ENCODE measurements at regions not wholly inside any gene's neighbourhood (a gene's known extent, or its start where the extent isn't known, plus 50 kb on each side); places are given as distances from the start of the nearest gene placed in this dataset.
A peak's percentile ranks its signal among the peaks of the same experiment; 100 is the strongest.

DNA sequence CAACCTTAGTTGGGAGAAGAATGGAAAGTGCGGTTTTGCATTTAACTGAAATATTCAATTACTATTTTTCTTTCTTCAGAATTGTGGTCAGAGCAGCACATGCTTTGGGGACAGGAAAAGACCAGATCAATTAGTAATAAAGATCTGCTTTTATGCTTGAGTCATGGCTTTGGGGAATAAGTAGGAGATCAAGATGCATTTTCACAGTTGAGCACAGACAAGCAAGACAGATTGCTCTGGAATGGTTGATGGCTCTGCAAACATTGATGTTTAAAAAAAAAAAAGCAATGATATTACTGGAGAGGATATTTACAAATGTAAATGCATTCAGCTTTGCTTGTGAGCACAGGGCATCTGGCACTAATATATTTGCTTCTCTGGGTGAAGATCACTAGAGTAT is 224.4 kb upstream of the SASH1 start:
- no peak for ATAC-seq
- Mint-ChIP-seq H3K4me3 (no peak overlapping the region), H3K27me3 (ENCODE audit: low read depth) (no peaks in the 10 kb centered on the region), H3K4me1 (peaks cover 13% of the 10 kb centered on the region), H3K9me3 (no peaks in the 10 kb centered on the region), H3K36me3 (no peaks in the 10 kb centered on the region), H3K27ac (no peak overlapping the region)
- ChIA-PET POLR2A (no interaction called here), CTCF (no interaction called here)
- DNase-seq (ENCODE audit: low spot score): no peak
- TF ChIP-seq, protein P1, sequence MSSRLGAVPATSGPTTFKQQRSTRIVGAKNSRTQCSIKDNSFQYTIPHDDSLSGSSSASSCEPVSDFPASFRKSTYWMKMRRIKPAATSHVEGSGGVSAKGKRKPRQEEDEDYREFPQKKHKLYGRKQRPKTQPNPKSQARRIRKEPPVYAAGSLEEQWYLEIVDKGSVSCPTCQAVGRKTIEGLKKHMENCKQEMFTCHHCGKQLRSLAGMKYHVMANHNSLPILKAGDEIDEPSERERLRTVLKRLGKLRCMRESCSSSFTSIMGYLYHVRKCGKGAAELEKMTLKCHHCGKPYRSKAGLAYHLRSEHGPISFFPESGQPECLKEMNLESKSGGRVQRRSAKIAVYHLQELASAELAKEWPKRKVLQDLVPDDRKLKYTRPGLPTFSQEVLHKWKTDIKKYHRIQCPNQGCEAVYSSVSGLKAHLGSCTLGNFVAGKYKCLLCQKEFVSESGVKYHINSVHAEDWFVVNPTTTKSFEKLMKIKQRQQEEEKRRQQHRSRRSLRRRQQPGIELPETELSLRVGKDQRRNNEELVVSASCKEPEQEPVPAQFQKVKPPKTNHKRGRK (CRISPR knock-in tag; IDR thresholded peaks at IDR 0.05; ENCODE audit: borderline replicate concordance): no peak
- no peak for TF ChIP-seq KAT7 (CRISPR knock-in tag; IDR thresholded peaks at IDR 0.05; ENCODE audit: borderline replicate concordance)
- no peak for TF ChIP-seq ESRRA (CRISPR knock-in tag; IDR thresholded peaks at IDR 0.05; ENCODE audit: borderline replicate concordance)
- TF ChIP-seq, protein P2, sequence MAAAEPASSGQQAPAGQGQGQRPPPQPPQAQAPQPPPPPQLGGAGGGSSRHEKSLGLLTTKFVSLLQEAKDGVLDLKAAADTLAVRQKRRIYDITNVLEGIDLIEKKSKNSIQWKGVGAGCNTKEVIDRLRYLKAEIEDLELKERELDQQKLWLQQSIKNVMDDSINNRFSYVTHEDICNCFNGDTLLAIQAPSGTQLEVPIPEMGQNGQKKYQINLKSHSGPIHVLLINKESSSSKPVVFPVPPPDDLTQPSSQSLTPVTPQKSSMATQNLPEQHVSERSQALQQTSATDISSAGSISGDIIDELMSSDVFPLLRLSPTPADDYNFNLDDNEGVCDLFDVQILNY (CRISPR knock-in tag; IDR thresholded peaks at IDR 0.05): no peak
- TF ChIP-seq ETV6 (CRISPR knock-in tag; IDR thresholded peaks at IDR 0.05): no peak
- TF ChIP-seq SMAD3 (CRISPR knock-in tag; IDR thresholded peaks at IDR 0.05; ENCODE audit: borderline replicate concordance): no peak
- no peak for TF ChIP-seq ZNF263 (CRISPR knock-in tag; IDR thresholded peaks at IDR 0.05; ENCODE audit: low read depth)
- no peak for TF ChIP-seq ZBTB21 (CRISPR knock-in tag; IDR thresholded peaks at IDR 0.05; ENCODE audit: borderline replicate concordance)
- TF ChIP-seq PRRX2 (CRISPR knock-in tag; IDR thresholded peaks at IDR 0.05): no peak
- TF ChIP-seq, protein P3, sequence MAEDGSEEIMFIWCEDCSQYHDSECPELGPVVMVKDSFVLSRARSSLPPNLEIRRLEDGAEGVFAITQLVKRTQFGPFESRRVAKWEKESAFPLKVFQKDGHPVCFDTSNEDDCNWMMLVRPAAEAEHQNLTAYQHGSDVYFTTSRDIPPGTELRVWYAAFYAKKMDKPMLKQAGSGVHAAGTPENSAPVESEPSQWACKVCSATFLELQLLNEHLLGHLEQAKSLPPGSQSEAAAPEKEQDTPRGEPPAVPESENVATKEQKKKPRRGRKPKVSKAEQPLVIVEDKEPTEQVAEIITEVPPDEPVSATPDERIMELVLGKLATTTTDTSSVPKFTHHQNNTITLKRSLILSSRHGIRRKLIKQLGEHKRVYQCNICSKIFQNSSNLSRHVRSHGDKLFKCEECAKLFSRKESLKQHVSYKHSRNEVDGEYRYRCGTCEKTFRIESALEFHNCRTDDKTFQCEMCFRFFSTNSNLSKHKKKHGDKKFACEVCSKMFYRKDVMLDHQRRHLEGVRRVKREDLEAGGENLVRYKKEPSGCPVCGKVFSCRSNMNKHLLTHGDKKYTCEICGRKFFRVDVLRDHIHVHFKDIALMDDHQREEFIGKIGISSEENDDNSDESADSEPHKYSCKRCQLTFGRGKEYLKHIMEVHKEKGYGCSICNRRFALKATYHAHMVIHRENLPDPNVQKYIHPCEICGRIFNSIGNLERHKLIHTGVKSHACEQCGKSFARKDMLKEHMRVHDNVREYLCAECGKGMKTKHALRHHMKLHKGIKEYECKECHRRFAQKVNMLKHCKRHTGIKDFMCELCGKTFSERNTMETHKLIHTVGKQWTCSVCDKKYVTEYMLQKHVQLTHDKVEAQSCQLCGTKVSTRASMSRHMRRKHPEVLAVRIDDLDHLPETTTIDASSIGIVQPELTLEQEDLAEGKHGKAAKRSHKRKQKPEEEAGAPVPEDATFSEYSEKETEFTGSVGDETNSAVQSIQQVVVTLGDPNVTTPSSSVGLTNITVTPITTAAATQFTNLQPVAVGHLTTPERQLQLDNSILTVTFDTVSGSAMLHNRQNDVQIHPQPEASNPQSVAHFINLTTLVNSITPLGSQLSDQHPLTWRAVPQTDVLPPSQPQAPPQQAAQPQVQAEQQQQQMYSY (CRISPR knock-in tag; IDR thresholded peaks at IDR 0.05): no peak
- no peak for TF ChIP-seq CBFB (CRISPR knock-in tag; IDR thresholded peaks at IDR 0.05; ENCODE audit: low read depth)

DNA sequence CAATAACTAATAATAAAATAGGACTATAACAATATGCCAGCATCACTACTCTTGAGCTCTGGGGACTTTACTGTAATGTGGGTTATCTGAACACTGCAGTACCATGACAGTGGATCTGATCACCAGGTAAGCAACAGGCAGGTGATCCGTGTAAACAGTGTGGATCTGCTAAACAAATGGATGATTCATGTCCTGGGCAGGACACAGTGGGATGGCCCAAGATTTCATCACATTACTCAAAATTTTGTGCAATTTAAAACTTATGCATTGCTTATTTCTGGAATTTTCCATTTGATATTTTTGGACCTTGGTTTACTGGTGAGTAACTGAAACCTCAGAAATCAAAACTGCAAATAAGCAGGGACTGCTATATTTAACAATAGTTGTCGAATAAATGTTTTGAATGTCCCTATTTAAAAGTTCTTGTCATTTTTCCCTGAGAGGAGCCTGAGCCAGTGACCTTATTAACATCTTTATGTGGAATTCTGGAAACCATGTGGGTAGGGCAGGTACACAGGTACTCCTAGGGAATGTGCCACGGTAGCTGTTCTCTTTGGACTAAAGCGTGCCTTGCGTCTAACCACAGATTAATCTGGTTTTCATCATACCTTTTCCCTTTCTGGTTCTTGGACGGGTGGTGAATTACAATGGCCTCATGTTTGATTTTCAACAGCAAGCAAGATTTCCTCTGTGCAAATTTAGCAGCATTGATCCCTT is 214.5 kb upstream of the SASH1 start:
- ChIA-PET CTCF (no interaction called here), POLR2A (no interaction called here)
- TF ChIP-seq GABPB1 (CRISPR knock-in tag; IDR thresholded peaks at IDR 0.05) (0 out of 2 replicates have a peak, but pooled peaks have one; percentile 35), JUN (CRISPR knock-in tag; IDR thresholded peaks at IDR 0.05) (no peak), ATF1 (CRISPR knock-in tag; IDR thresholded peaks at IDR 0.05) (no peak)
- TF ChIP-seq, protein P4, sequence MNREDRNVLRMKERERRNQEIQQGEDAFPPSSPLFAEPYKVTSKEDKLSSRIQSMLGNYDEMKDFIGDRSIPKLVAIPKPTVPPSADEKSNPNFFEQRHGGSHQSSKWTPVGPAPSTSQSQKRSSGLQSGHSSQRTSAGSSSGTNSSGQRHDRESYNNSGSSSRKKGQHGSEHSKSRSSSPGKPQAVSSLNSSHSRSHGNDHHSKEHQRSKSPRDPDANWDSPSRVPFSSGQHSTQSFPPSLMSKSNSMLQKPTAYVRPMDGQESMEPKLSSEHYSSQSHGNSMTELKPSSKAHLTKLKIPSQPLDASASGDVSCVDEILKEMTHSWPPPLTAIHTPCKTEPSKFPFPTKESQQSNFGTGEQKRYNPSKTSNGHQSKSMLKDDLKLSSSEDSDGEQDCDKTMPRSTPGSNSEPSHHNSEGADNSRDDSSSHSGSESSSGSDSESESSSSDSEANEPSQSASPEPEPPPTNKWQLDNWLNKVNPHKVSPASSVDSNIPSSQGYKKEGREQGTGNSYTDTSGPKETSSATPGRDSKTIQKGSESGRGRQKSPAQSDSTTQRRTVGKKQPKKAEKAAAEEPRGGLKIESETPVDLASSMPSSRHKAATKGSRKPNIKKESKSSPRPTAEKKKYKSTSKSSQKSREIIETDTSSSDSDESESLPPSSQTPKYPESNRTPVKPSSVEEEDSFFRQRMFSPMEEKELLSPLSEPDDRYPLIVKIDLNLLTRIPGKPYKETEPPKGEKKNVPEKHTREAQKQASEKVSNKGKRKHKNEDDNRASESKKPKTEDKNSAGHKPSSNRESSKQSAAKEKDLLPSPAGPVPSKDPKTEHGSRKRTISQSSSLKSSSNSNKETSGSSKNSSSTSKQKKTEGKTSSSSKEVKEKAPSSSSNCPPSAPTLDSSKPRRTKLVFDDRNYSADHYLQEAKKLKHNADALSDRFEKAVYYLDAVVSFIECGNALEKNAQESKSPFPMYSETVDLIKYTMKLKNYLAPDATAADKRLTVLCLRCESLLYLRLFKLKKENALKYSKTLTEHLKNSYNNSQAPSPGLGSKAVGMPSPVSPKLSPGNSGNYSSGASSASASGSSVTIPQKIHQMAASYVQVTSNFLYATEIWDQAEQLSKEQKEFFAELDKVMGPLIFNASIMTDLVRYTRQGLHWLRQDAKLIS (CRISPR knock-in tag; IDR thresholded peaks at IDR 0.05; ENCODE audit: borderline replicate concordance): no peak
- TF ChIP-seq, protein P5, sequence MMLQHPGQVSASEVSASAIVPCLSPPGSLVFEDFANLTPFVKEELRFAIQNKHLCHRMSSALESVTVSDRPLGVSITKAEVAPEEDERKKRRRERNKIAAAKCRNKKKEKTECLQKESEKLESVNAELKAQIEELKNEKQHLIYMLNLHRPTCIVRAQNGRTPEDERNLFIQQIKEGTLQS (CRISPR knock-in tag; conservative IDR thresholded peaks at IDR 0.05): no peak
- Mint-ChIP-seq H3K27ac (no peak overlapping the region), H3K9me3 (no peaks in the 10 kb centered on the region), H3K27me3 (ENCODE audit: low read depth) (no peaks in the 10 kb centered on the region), H3K36me3 (no peaks in the 10 kb centered on the region), H3K4me1 (no peaks in the 10 kb centered on the region), H3K4me3 (no peak overlapping the region)
- DNase-seq (ENCODE audit: low spot score) (no peak), ATAC-seq (no peak)
